ENCODE measurements at regions not wholly inside any gene's neighbourhood (a gene's known extent, or its start where the extent isn't known, plus 50 kb on each side); places are given as distances from the start of the nearest gene placed in this dataset.

DNA sequence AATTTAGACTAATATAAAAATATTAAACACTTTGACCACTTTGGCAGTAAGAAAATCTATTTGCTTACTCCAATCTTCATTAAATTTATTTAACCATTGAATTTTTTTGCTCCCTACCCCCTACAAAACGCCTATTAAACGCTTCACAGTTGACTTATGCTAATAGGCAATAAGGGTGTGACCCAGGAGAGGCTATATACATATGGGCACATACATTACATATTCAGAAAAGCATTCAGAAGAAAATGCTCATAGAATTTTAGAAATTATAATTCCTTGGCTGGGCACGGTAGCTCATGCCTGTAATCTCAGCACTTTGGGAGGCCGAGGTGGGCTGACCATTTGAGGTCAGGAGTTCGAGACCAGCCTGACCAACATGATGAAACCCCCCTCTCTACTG is 95.6 kb upstream of the STARD13 start:
- TF ChIP-seq TEAD4 (CRISPR knock-in tag; IDR thresholded peaks at IDR 0.05) (no peak), ZNF317 (CRISPR knock-in tag; IDR thresholded peaks at IDR 0.05; ENCODE audit: borderline replicate concordance, low read depth) (no peak), ZNF671 (CRISPR knock-in tag; IDR thresholded peaks at IDR 0.05) (no peak), SP1 (CRISPR knock-in tag; conservative IDR thresholded peaks at IDR 0.05) (no peak), SMAD4 (CRISPR knock-in tag; IDR thresholded peaks at IDR 0.05) (no peak), FOXK1 (CRISPR knock-in tag; IDR thresholded peaks at IDR 0.05) (no peak), OVOL2 (CRISPR knock-in tag; IDR thresholded peaks at IDR 0.05; ENCODE audit: borderline replicate concordance) (no peak)
- TF ChIP-seq, protein P1, sequence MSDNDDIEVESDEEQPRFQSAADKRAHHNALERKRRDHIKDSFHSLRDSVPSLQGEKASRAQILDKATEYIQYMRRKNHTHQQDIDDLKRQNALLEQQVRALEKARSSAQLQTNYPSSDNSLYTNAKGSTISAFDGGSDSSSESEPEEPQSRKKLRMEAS (CRISPR knock-in tag; IDR thresholded peaks at IDR 0.05) = no peak
- TF ChIP-seq, protein P2, sequence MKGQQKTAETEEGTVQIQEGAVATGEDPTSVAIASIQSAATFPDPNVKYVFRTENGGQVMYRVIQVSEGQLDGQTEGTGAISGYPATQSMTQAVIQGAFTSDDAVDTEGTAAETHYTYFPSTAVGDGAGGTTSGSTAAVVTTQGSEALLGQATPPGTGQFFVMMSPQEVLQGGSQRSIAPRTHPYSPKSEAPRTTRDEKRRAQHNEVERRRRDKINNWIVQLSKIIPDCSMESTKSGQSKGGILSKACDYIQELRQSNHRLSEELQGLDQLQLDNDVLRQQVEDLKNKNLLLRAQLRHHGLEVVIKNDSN (CRISPR knock-in tag; IDR thresholded peaks at IDR 0.05) = no peak
- TF ChIP-seq, protein P3, sequence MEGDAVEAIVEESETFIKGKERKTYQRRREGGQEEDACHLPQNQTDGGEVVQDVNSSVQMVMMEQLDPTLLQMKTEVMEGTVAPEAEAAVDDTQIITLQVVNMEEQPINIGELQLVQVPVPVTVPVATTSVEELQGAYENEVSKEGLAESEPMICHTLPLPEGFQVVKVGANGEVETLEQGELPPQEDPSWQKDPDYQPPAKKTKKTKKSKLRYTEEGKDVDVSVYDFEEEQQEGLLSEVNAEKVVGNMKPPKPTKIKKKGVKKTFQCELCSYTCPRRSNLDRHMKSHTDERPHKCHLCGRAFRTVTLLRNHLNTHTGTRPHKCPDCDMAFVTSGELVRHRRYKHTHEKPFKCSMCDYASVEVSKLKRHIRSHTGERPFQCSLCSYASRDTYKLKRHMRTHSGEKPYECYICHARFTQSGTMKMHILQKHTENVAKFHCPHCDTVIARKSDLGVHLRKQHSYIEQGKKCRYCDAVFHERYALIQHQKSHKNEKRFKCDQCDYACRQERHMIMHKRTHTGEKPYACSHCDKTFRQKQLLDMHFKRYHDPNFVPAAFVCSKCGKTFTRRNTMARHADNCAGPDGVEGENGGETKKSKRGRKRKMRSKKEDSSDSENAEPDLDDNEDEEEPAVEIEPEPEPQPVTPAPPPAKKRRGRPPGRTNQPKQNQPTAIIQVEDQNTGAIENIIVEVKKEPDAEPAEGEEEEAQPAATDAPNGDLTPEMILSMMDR (IDR thresholded peaks at IDR 0.05) = no peak
- TF ChIP-seq, protein P4, sequence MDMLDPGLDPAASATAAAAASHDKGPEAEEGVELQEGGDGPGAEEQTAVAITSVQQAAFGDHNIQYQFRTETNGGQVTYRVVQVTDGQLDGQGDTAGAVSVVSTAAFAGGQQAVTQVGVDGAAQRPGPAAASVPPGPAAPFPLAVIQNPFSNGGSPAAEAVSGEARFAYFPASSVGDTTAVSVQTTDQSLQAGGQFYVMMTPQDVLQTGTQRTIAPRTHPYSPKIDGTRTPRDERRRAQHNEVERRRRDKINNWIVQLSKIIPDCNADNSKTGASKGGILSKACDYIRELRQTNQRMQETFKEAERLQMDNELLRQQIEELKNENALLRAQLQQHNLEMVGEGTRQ (CRISPR knock-in tag; IDR thresholded peaks at IDR 0.05) = no peak
